Stomach (tissue), 8 donors: ENCODE measurements at regions not wholly inside any gene's neighbourhood (a gene's known extent, or its start where the extent isn't known, plus 50 kb on each side); places are given as distances from the start of the nearest gene placed in this dataset.
A peak's percentile ranks its signal among the peaks of the same experiment; 100 is the strongest.

Experiments
- DNase-seq, 2 donors: peaks; one replicate each; pipeline versions ENCODE4 v3.0.0 to v3.0.0-alpha.2; 2013 to 2019
- H3K27ac ChIP-seq, 5 donors: fragments of 200-600 bp in 4 of 5; sonication (generic) in 4 of 5; one replicate each; pipeline ENCODE4 v1.5.1; 2013 to 2019; ENCODE audit warnings: mild to moderate bottlenecking in 1 of 5, moderate library complexity in 1 of 5
- H3K27me3 ChIP-seq, 3 donors: fragments of 200-600 bp; sonication (generic); one replicate each; pipeline ENCODE4 v1.5.1; 2017 to 2019; ENCODE audit warnings: mixed run types in 1 of 3
- H3K36me3 ChIP-seq, 4 donors: fragments of 200-600 bp; sonication (generic); 1 replicate in 3 of 4; 2 replicates in 1 of 4; pipeline ENCODE4 v1.5.1; 2016 to 2019
- H3K4me1 ChIP-seq, 4 donors: fragments of 200-600 bp; sonication (generic); one replicate each; pipeline ENCODE4 v1.5.1; 2016 to 2019
- H3K4me3 ChIP-seq, 4 donors: fragments of 200-600 bp; sonication (generic) in 3 of 4; one replicate each; pipeline ENCODE4 v1.5.1; 2016 to 2019; ENCODE audit warnings: mild to moderate bottlenecking in 1 of 4
- H3K9me3 ChIP-seq, 4 donors: fragments of 200-600 bp; sonication (generic); one replicate each; pipeline ENCODE4 v1.5.1; 2016 to 2019
- EP300 ChIP-seq: sonication (generic); formaldehyde crosslinking; IDR thresholded peaks from one replicate; pipeline ENCODE4 v1.6.1; 2017; ENCODE audit warnings: antibody characterized with exemption
- POLR2A ChIP-seq, 4 donors: fragments of 450-650 bp; IDR thresholded peaks; one replicate each; pipeline ENCODE4 v1.6.1; 2016; ENCODE audit warnings: antibody characterized with exemption in 4 of 4, control low read depth in 2 of 4, mild to moderate bottlenecking in 1 of 4, moderate library complexity in 1 of 4
- POLR2AphosphoS5 ChIP-seq, 3 donors: sonication (generic); formaldehyde crosslinking; IDR thresholded peaks; one replicate each; pipeline ENCODE4 v1.6.1; 2016; ENCODE audit warnings: antibody characterized with exemption in 3 of 3
- WGBS, 5 donors: extraction: QIAGEN DNeasy Blood & Tissue Kit in 3 of 5; methylation state at CpG; one replicate each; pipeline versions ENCODE4 v1.1.5 to v1.1.7; 2013 to 2018; 5-methylcytosine and 5-hydroxymethylcytosine counted together
- intact Hi-C: fragments of 100-400 bp; cut with DNase I; formaldehyde crosslinking; loops from one replicate; pipeline ENCODE4 v1.15.1; 2023; ENCODE audit warnings: low total_unique reads
- TF ChIP-seq, protein P1 (sequence below), 7 experiments: fragments of 450-650 bp in 4 of 7; fragments of 200-600 bp in 3 of 7; sonication (generic) in 3 of 7; IDR thresholded peaks; one replicate each; pipeline ENCODE4 v1.5.1; 2016 to 2019; ENCODE audit warnings: antibody characterized with exemption in 7 of 7, control low read depth in 2 of 7, mild to moderate bottlenecking in 1 of 7
- donor health status: healthy with polysubstance abuse.
- donor health status: Bipolar disorder and iron deficiency.
- donor health status: healthy.

DNA sequence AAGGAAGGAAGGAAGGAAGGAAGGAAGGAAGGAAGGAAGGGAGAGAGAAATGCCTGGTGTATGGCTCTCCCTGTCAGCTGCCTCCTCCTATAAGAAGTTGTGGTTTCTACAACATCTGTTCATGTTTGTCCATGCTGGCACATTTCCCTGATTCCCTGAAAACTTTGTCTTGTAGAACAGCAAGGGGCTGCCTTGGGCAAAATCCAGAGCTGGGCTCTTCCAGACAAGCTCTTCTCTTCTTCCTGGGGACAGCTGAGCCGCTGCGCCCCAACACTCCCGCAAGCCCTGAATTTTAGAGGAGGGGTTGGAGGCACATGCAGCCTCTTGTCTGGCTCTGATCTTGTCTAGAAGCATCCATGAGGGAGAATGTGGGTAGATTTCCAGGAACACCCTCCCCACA lies 282.0 kb upstream of the ADARB2 start:
- no peaks in the 10 kb centered on the region for H3K9me3 ChIP-seq
- TF ChIP-seq, protein P1, sequence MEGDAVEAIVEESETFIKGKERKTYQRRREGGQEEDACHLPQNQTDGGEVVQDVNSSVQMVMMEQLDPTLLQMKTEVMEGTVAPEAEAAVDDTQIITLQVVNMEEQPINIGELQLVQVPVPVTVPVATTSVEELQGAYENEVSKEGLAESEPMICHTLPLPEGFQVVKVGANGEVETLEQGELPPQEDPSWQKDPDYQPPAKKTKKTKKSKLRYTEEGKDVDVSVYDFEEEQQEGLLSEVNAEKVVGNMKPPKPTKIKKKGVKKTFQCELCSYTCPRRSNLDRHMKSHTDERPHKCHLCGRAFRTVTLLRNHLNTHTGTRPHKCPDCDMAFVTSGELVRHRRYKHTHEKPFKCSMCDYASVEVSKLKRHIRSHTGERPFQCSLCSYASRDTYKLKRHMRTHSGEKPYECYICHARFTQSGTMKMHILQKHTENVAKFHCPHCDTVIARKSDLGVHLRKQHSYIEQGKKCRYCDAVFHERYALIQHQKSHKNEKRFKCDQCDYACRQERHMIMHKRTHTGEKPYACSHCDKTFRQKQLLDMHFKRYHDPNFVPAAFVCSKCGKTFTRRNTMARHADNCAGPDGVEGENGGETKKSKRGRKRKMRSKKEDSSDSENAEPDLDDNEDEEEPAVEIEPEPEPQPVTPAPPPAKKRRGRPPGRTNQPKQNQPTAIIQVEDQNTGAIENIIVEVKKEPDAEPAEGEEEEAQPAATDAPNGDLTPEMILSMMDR (IDR thresholded peaks at IDR 0.05), result no peak
- TF ChIP-seq POLR2A (IDR thresholded peaks at IDR 0.05) (no peak), POLR2AphosphoS5 (IDR thresholded peaks at IDR 0.05) (no peak), EP300 (no peak)
- H3K4me3 ChIP-seq, result no peak overlapping the region
- no peaks in the 10 kb centered on the region for H3K36me3 ChIP-seq
- no peaks in the 10 kb centered on the region for H3K4me1 ChIP-seq
- no peak for DNase-seq
- intact Hi-C loops, result no loop called here
- H3K27me3 ChIP-seq, result peaks cover 0 to 7% (median 0%) of the 10 kb centered on the region in 3 donors
- WGBS, 5 donors, result 87 to 93% (median 91%) methylated on average over 3 of the region's 3 CpGs
- H3K27ac ChIP-seq, result no peak overlapping the region

DNA sequence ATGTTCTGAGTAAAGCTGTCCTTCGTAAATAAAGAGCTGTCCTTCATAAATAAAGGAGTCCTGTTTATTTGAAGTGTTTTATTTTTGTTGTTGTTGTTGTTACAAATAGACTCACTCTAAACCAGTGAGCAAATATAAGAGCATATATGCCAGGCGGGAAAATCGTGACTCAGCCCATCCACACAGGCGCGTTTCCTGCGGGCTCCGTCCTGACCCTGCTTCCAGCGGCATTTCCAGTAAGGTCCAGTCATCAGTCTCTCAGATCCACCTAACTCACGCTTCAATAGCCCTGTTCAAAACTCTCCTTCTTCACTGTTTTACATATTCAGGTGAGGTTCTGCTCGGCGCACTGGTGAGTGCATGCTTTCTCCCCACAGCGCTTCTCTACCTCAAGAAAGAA lies 277.2 kb upstream of the ADARB2 start:
- H3K9me3 ChIP-seq, result no peaks in the 10 kb centered on the region
- intact Hi-C loops, result no loop called here
- H3K4me1 ChIP-seq, result no peaks in the 10 kb centered on the region
- no peaks in the 10 kb centered on the region for H3K27me3 ChIP-seq
- no peak overlapping the region for H3K4me3 ChIP-seq
- H3K27ac ChIP-seq, result no peak overlapping the region
- 91 to 94% (median 92%) methylated on average over 12 of the region's 12 CpGs for WGBS, 5 donors
- TF ChIP-seq EP300 (no peak), POLR2AphosphoS5 (IDR thresholded peaks at IDR 0.05) (no peak), POLR2A (IDR thresholded peaks at IDR 0.05) (no peak)
- TF ChIP-seq, protein P1 (IDR thresholded peaks at IDR 0.05), result no peak
- H3K36me3 ChIP-seq, result no peaks in the 10 kb centered on the region
- no peak for DNase-seq

DNA sequence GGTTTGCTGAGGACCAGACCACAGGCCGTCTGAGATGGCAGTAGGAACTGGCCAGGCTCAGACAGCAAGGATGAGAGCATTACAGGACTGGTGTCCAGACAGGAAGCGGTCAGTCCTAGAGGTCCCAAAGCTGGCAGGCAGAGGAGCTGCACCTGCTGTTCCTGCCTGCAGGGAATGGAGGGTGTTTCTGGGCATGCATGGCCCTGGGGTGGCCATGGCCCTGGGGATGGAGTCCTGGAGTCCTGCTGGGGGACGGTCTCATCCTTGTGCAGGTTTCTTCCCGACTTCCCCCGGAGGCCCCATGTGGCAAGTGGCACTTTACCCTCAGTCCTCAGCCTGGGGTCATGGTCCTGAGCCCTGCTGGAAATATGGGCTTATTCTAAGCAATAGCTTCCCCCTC lies 274.9 kb upstream of the ADARB2 start:
- no peaks in the 10 kb centered on the region for H3K27me3 ChIP-seq
- 80 to 93% (median 88%) methylated on average over 5 of the region's 5 CpGs for WGBS, 5 donors
- H3K27ac ChIP-seq, result no peak overlapping the region
- no peaks in the 10 kb centered on the region for H3K36me3 ChIP-seq
- H3K4me3 ChIP-seq, result no peak overlapping the region
- DNase-seq, result no peak
- H3K4me1 ChIP-seq, result no peaks in the 10 kb centered on the region
- intact Hi-C loops, result no loop called here
- TF ChIP-seq POLR2AphosphoS5 (IDR thresholded peaks at IDR 0.05), result no peak
- no peak for TF ChIP-seq POLR2A (IDR thresholded peaks at IDR 0.05)
- TF ChIP-seq, protein P1 (IDR thresholded peaks at IDR 0.05), result no peak
- no peak for TF ChIP-seq EP300
- H3K9me3 ChIP-seq, result no peaks in the 10 kb centered on the region

DNA sequence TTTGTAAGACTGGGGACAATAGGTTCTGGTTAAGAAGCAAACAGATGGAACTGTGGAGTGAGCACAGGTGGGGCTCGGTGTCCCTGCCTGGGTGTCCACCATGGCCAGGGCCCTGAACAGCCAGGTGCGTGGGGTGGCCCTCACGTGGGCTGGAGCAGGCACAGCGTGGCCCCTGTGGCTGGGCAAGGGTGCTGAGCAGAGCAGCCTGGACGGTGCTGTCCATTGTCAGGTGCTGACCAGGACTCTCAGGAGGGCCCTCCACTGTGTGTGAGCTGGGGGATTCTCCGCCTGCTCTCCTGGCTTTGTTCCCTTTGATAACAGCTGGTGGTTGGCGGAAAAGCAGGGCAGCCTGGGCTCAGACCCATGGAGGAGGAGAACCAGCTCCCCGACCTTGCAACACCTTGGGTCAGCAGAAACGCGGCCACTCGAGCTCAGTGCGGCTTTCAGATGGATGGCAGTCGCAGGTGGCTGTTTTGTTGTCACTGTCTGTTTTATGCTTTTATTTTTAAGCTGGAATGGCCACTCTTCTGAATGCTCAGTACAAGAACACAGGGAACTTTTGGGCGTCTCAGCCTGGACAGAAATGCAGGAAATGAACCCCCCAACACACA lies 273.9 kb upstream of the ADARB2 start:
- H3K36me3 ChIP-seq, result no peaks in the 10 kb centered on the region
- no peaks in the 10 kb centered on the region for H3K4me1 ChIP-seq
- H3K27ac ChIP-seq, result no peak overlapping the region
- no peaks in the 10 kb centered on the region for H3K9me3 ChIP-seq
- no peaks in the 10 kb centered on the region for H3K27me3 ChIP-seq
- intact Hi-C loops, result no loop called here
- WGBS, 5 donors, result 64 to 81% (median 71%) methylated on average over 13 to 14 of the region's 14 CpGs
- no peak overlapping the region for H3K4me3 ChIP-seq
- DNase-seq, result peak in 1 of 2 donors; percentile 17
- TF ChIP-seq EP300, result no peak
- TF ChIP-seq, protein P1 (IDR thresholded peaks at IDR 0.05), result no peak
- no peak for TF ChIP-seq POLR2AphosphoS5 (IDR thresholded peaks at IDR 0.05)
- TF ChIP-seq POLR2A (IDR thresholded peaks at IDR 0.05), result no peak
